GM12878 (cell line): ENCODE measurements at regions not wholly inside any gene's neighbourhood (a gene's known extent, or its start where the extent isn't known, plus 50 kb on each side); places are given as distances from the start of the nearest gene placed in this dataset.

Experiments
- ATAC-seq: fragments of 200-7000 bp; cut with Tn5 transposase; 3 replicates; pipeline ENCODE4 v1.9.1; 2020; ENCODE audit warnings: mild to moderate bottlenecking, moderate library complexity
- BruUV-seq: library from RNA; stranded (reverse); fragments of 400-500 nt; replicated peaks from 2 replicates; lab custom pipeline; 2021; lab: Mats Ljungman, UMichigan
- CTCF ChIA-PET: fragments of 300-600 bp; sonication (Branson Sonifier 250); formaldehyde crosslinking; extraction: SDS; loops from one replicate; lab custom pipeline; 2021; ENCODE audit warnings: inconsistent platforms; lab: Yijun Ruan, JAX
- POLR2A ChIA-PET: fragments of 350-600 bp; formaldehyde crosslinking; extraction: SDS; loops from one replicate; lab custom pipeline; 2021; ENCODE audit warnings: inconsistent platforms; lab: Charles Lee
- RAD21 ChIA-PET: fragments of 300-600 bp; sonication (Branson Sonifier 250); formaldehyde crosslinking; loops from one replicate; lab custom pipeline; 2023; ENCODE audit warnings: antibody characterized with exemption; ENCODE audit not compliant: unreplicated experiment; lab: Charles Lee
- SMC1A ChIA-PET: fragments of 300-600 bp; sonication (Branson Sonifier 250); formaldehyde crosslinking; loops from one replicate; lab custom pipeline; 2023; ENCODE audit not compliant: unreplicated experiment, uncharacterized antibody; lab: Charles Lee
- DNase-seq: peaks from one replicate; pipeline ENCODE4 v3.0.0-alpha.2; 2011; ENCODE audit warnings: low read depth, low spot score
- FAIRE-seq: peaks from 3 replicates; lab custom pipeline; 2011; peaks lifted over from hg19 to GRCh38; lab: Jason Lieb, UNC
- H2AFZ ChIP-seq: 2 replicates; pipeline ENCODE4 v1.6.0; 2011; ENCODE audit warnings: low read depth, low read length, control low read depth; ENCODE audit not compliant: control insufficient read depth
- H3K27ac ChIP-seq: 2 replicates; pipeline ENCODE4 v1.5.1; 2011; ENCODE audit warnings: control low read depth; ENCODE audit not compliant: control insufficient read depth, insufficient read depth
- H3K27me3 ChIP-seq, 2 experiments: replicated peaks in 1 of 2; 2 replicates each; pipeline versions ENCODE4 v1.6.0 to v1.6.1; 2011; ENCODE audit warnings: low read length in 1 of 2; ENCODE audit not compliant: control insufficient read depth in 2 of 2, insufficient read depth in 2 of 2
- H3K36me3 ChIP-seq, 2 experiments: 2 replicates each; pipeline ENCODE4 v1.5.1; 2011; ENCODE audit warnings: low read length in 1 of 2; ENCODE audit not compliant: control insufficient read depth in 2 of 2, insufficient read depth in 2 of 2
- H3K4me1 ChIP-seq: 2 replicates; pipeline ENCODE4 v1.6.1; 2011; ENCODE audit warnings: mild to moderate bottlenecking, low read length, moderate library complexity, mixed read lengths; ENCODE audit not compliant: control insufficient read depth, insufficient read depth
- H3K4me2 ChIP-seq: 2 replicates; pipeline ENCODE4 v1.6.0; 2011; ENCODE audit warnings: control low read depth; ENCODE audit not compliant: control insufficient read depth, insufficient read depth
- H3K4me3 ChIP-seq: fragments of 200-600 bp; sonication (generic); 2 replicates; pipeline ENCODE4 v1.5.1; 2016
- H3K79me2 ChIP-seq: 2 replicates; pipeline ENCODE4 v1.6.0; 2011; ENCODE audit warnings: low read length; ENCODE audit not compliant: control insufficient read depth, insufficient read depth
- H3K9ac ChIP-seq: 2 replicates; pipeline ENCODE4 v1.8.0; 2011; ENCODE audit warnings: low read length, control low read depth, mixed read lengths; ENCODE audit not compliant: control insufficient read depth, insufficient read depth
- H3K9me3 ChIP-seq: replicated peaks from 3 replicates; pipeline ENCODE4 v1.5.1; 2011; ENCODE audit warnings: mild to moderate bottlenecking, low read length; ENCODE audit not compliant: control insufficient read depth, insufficient read depth
- H4K20me1 ChIP-seq: 2 replicates; pipeline ENCODE4 v1.6.0; 2011; ENCODE audit not compliant: control insufficient read depth, insufficient read depth
- BRCA1 ChIP-seq: IDR thresholded peaks from 2 replicates; pipeline ENCODE4 v1.6.1; 2011; ENCODE audit warnings: low read depth, low read length, improper control_type of control experiment
- CBFB ChIP-seq: IDR thresholded peaks from 2 replicates; pipeline ENCODE4 v1.6.1; 2016; ENCODE audit warnings: antibody characterized with exemption, low read depth
- CBX5 ChIP-seq: sonication (generic); IDR thresholded peaks from 2 replicates; pipeline ENCODE4 v1.6.1; 2016; ENCODE audit warnings: low read depth, moderate library complexity, mild to moderate bottlenecking, inconsistent platforms
- E2F4 ChIP-seq: IDR thresholded peaks from 2 replicates; pipeline ENCODE4 v1.6.1; 2012; ENCODE audit warnings: low read depth, low read length, improper control_type of control experiment
- EP300 ChIP-seq, 2 experiments: fragments of 150-350 bp in 1 of 2; IDR thresholded peaks; 2 replicates each; pipeline ENCODE4 v1.6.1; 2011 to 2012; ENCODE audit warnings: low read depth in 2 of 2, low read length in 2 of 2, borderline replicate concordance in 1 of 2, improper control_type of control experiment in 1 of 2, inconsistent platforms in 1 of 2; ENCODE audit not compliant: control insufficient read depth in 1 of 2
- GABPA ChIP-seq: IDR thresholded peaks from 2 replicates; pipeline ENCODE4 v1.6.1; 2014; ENCODE audit warnings: antibody characterized with exemption, low read depth, mild to moderate bottlenecking, inconsistent platforms
- HDAC6 ChIP-seq: fragments of 200-600 bp; sonication (generic); IDR thresholded peaks from one replicate; pipeline ENCODE4 v1.8.0; 2017; ENCODE audit warnings: antibody characterized with exemption; ENCODE audit not compliant: unreplicated experiment
- HDGF ChIP-seq: fragments of 450-650 bp; IDR thresholded peaks from 2 replicates; pipeline ENCODE4 v1.6.1; 2016; ENCODE audit warnings: antibody characterized with exemption
- IKZF1 ChIP-seq: fragments of 450-650 bp; conservative IDR thresholded peaks from 2 replicates; pipeline ENCODE4 v1.6.1; 2017; ENCODE audit warnings: antibody characterized with exemption, mild to moderate bottlenecking
- JUNB ChIP-seq: IDR thresholded peaks from 2 replicates; pipeline ENCODE4 v1.6.1; 2016; ENCODE audit warnings: antibody characterized with exemption, mild to moderate bottlenecking
- MEF2A ChIP-seq: IDR thresholded peaks from 2 replicates; pipeline ENCODE4 v1.6.1; 2011; ENCODE audit warnings: low read depth, mild to moderate bottlenecking, low read length, moderate library complexity; ENCODE audit not compliant: insufficient read depth
- MYB ChIP-seq: fragments of 150-350 bp; IDR thresholded peaks from 2 replicates; pipeline ENCODE4 v1.6.1; 2014; ENCODE audit warnings: mild to moderate bottlenecking, low read depth, low read length, borderline replicate concordance
- PBX3 ChIP-seq: IDR thresholded peaks from 2 replicates; pipeline ENCODE4 v1.6.1; 2011; ENCODE audit warnings: mild to moderate bottlenecking, low read depth, low read length, moderate library complexity; ENCODE audit not compliant: insufficient replicate concordance
- STAT3 ChIP-seq: IDR thresholded peaks from 2 replicates; pipeline ENCODE4 v1.6.1; 2011; ENCODE audit warnings: low read depth, low read length, improper control_type of control experiment
- USF1 ChIP-seq: IDR thresholded peaks from 2 replicates; pipeline ENCODE4 v1.6.1; 2011; ENCODE audit warnings: borderline replicate concordance, low read depth, mild to moderate bottlenecking, moderate library complexity, mixed read lengths, low read length; ENCODE audit not compliant: insufficient read depth; ENCODE audit errors: extremely low read length
- WGBS: methylation state at CpG from one replicate; pipeline ENCODE4 v1.1.6; 2016; ENCODE audit warnings: low lambda C conversion rate; ENCODE audit not compliant: insufficient replicate concordance, insufficient coverage; ENCODE audit errors: missing lambda C conversion rate; 5-methylcytosine and 5-hydroxymethylcytosine counted together
- in situ Hi-C: fragments of 300-500 bp; cut with MboI; formaldehyde crosslinking; loops from 9 replicates; pipeline ENCODE4 v1.14.3; 2018; ENCODE audit warnings: mixed read lengths
- intact Hi-C: fragments of 100-400 bp; cut with micrococcal nuclease; formaldehyde crosslinking; loops from one replicate; pipeline ENCODE4 v1.14.2; 2022; ENCODE audit not compliant: unreplicated experiment

GRCh38 chr13:105841286-105841685, 694.2 kb downstream of the EFNB2 start:
- Histone ChIP-seq H3K79me2 (no peaks in the 10 kb centered on the region), H3K4me1 (no peaks in the 10 kb centered on the region), H3K9ac (no peak overlapping the region), H3K27me3 (no peaks in the 10 kb centered on the region), H4K20me1 (no peaks in the 10 kb centered on the region), H3K36me3 (no peaks in the 10 kb centered on the region), H3K4me3 (no peak overlapping the region), H3K9me3 (no peaks in the 10 kb centered on the region), H3K27ac (no peak overlapping the region), H2AFZ (no peak overlapping the region), H3K4me2 (no peak overlapping the region)
- TF ChIP-seq JUNB (no peak), CBFB (no peak), CBX5 (no peak), BRCA1 (no peak), MEF2A (no peak), EP300 (IDR thresholded peaks at IDR 0.05; ENCODE audit: borderline replicate concordance in 1 of 2, control insufficient read depth in 1 of 2, low read depth in 2 of 2, low read length in 2 of 2) (no peak), E2F4 (no peak)
- RAD21 ChIA-PET = no interaction called here
- SMC1A ChIA-PET = no interaction called here
- in situ Hi-C loops (no loop called here), intact Hi-C loops (no loop called here)
- WGBS = 2% methylated on average over 3 of the region's 3 CpGs
- POLR2A ChIA-PET = no interaction called here
- CTCF ChIA-PET = no interaction called here
- no TSS peak for BruUV-seq
- no peak for FAIRE-seq
- ATAC-seq = no peak
- no peak for DNase-seq

DNA sequence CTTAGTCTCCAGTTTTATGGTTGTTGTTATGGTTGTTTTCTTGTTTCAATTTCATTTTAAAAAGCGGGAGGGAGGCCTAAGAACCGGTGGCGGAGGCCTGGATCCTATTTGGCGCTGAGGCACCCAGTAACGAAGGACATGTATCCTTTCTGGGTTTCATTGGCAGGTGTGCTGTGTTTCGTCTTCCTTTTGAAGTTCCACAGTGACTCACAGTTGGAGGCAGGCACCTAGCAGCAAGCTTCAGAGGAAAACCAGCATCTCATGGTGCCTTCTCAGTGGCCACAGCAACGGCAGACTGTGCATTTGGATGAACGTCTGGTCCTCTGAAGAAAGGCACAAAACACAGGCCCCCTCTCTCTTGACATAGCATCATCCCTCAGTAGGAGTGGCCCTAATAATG, 697.2 kb downstream of the EFNB2 start:
- no peak overlapping the region for H3K9ac ChIP-seq
- no peaks in the 10 kb centered on the region for H3K79me2 ChIP-seq
- ChIA-PET CTCF (no interaction called here), SMC1A (no interaction called here), RAD21 (no interaction called here), POLR2A (no interaction called here)
- no peaks in the 10 kb centered on the region for H3K9me3 ChIP-seq
- intact Hi-C loops = no loop called here
- no peaks in the 10 kb centered on the region for H4K20me1 ChIP-seq
- DNase-seq (no peak), ATAC-seq (no peak), FAIRE-seq (no peak)
- H3K4me3 ChIP-seq = no peak overlapping the region
- no peaks in the 10 kb centered on the region for H3K27me3 ChIP-seq
- H3K36me3 ChIP-seq = no peaks in the 10 kb centered on the region
- in situ Hi-C loops = no loop called here
- no peak overlapping the region for H3K27ac ChIP-seq
- BruUV-seq = no TSS peak
- H3K4me2 ChIP-seq = no peak overlapping the region
- no peaks in the 10 kb centered on the region for H3K4me1 ChIP-seq
- 52% methylated on average over 8 of the region's 8 CpGs for WGBS
- H2AFZ ChIP-seq = no peak overlapping the region
- TF ChIP-seq HDAC6 (no peak), USF1 (no peak), GABPA (no peak), PBX3 (no peak), STAT3 (no peak), HDGF (no peak), IKZF1 (no peak), MYB (no peak)
